Keratinocyte (primary cell): ENCODE measurements at regions not wholly inside any gene's neighbourhood (a gene's known extent, or its start where the extent isn't known, plus 50 kb on each side); places are given as distances from the start of the nearest gene placed in this dataset.

Source experiments
- DNase-seq: peaks from one replicate; pipeline ENCODE4 v3.0.0-alpha.2; 2011; ENCODE audit warnings: low read depth, missing footprints, low spot score
- FAIRE-seq: peaks from 2 replicates; lab custom pipeline; 2011; peaks lifted over from hg19 to GRCh38; lab: Jason Lieb, UNC
- H2AFZ ChIP-seq: 2 replicates; pipeline ENCODE4 v1.6.0; 2012; ENCODE audit warnings: low read length, control low read depth, inconsistent platforms; ENCODE audit not compliant: control insufficient read depth
- H3K27ac ChIP-seq: 2 replicates; pipeline ENCODE4 v1.5.1; 2011; ENCODE audit warnings: low read length; ENCODE audit not compliant: control insufficient read depth, insufficient read depth
- H3K27me3 ChIP-seq: 3 replicates; pipeline ENCODE4 v1.6.0; 2011; ENCODE audit warnings: low read length; ENCODE audit not compliant: control insufficient read depth, insufficient read depth; ENCODE audit errors: extremely low read depth
- H3K36me3 ChIP-seq, 2 experiments: 2 replicates in 1 of 2; 3 replicates in 1 of 2; pipeline ENCODE4 v1.5.1; 2011; ENCODE audit warnings: low read length in 2 of 2, mild to moderate bottlenecking in 1 of 2; ENCODE audit not compliant: control insufficient read depth in 2 of 2, insufficient read depth in 2 of 2; ENCODE audit errors: extremely low read depth in 1 of 2
- H3K4me1 ChIP-seq: 3 replicates; pipeline ENCODE4 v1.5.1; 2011; ENCODE audit warnings: low read length; ENCODE audit not compliant: control insufficient read depth, insufficient read depth; ENCODE audit errors: extremely low read depth
- H3K4me2 ChIP-seq: 3 replicates; pipeline ENCODE4 v1.6.0; 2011; ENCODE audit warnings: low read depth, low read length; ENCODE audit not compliant: control insufficient read depth, insufficient read depth; ENCODE audit errors: extremely low read depth
- H3K4me3 ChIP-seq, 3 experiments: fragments of 200-600 bp in 1 of 3; sonication (generic) in 1 of 3; 2 replicates in 2 of 3; 3 replicates in 1 of 3; pipeline ENCODE4 v1.5.1; 2011 to 2016; ENCODE audit warnings: low read length in 3 of 3, mild to moderate bottlenecking in 3 of 3, control low read depth in 2 of 3, inconsistent platforms in 1 of 3, low read depth in 1 of 3, mixed read lengths in 1 of 3, mixed run types in 1 of 3, moderate library complexity in 1 of 3; ENCODE audit not compliant: control insufficient read depth in 2 of 3, insufficient read depth in 2 of 3; ENCODE audit errors: extremely low read depth in 1 of 3
- H3K79me2 ChIP-seq: 2 replicates; pipeline ENCODE4 v1.6.0; 2012; ENCODE audit warnings: low read length; ENCODE audit not compliant: control insufficient read depth, insufficient read depth
- H3K9ac ChIP-seq: 3 replicates; pipeline ENCODE4 v1.6.0; 2011; ENCODE audit warnings: low read length; ENCODE audit not compliant: control insufficient read depth, insufficient read depth; ENCODE audit errors: extremely low read depth
- H3K9me1 ChIP-seq: 3 replicates; pipeline ENCODE4 v1.6.0; 2011; ENCODE audit warnings: low read length; ENCODE audit not compliant: control insufficient read depth, insufficient read depth; ENCODE audit errors: extremely low read depth
- H3K9me3 ChIP-seq: 2 replicates; pipeline ENCODE4 v1.5.1; 2012; ENCODE audit warnings: low read depth, low read length; ENCODE audit not compliant: control insufficient read depth
- H4K20me1 ChIP-seq: 3 replicates; pipeline ENCODE4 v1.6.0; 2011; ENCODE audit warnings: low read length; ENCODE audit not compliant: control insufficient read depth, insufficient read depth; ENCODE audit errors: extremely low read depth
- EZH2 ChIP-seq: IDR thresholded peaks from one replicate; pipeline ENCODE4 v1.6.1; 2012; ENCODE audit warnings: inconsistent platforms, mild to moderate bottlenecking, low read length, moderate library complexity
- dilution Hi-C: fragments of 300-500 bp; cut with MboI; formaldehyde crosslinking; loops from one replicate; pipeline ENCODE4 v1.7.0; 2020; ENCODE audit warnings: low sequenced_read_pairs; ENCODE audit not compliant: extremely low pct_ligation_motif_present
- TF ChIP-seq, protein P1 (sequence below), 3 experiments: IDR thresholded peaks in 1 of 3; conservative IDR thresholded peaks in 1 of 3; optimal IDR thresholded peaks in 1 of 3; 2 replicates in 2 of 3; 3 replicates in 1 of 3; pipeline versions ENCODE3 to v1.5.1; 2011; ENCODE audit warnings: low read length in 3 of 3, mild to moderate bottlenecking in 3 of 3, moderate library complexity in 2 of 3, control low read depth in 1 of 3, inconsistent platforms in 1 of 3; ENCODE audit not compliant: insufficient read depth in 2 of 3; ENCODE audit errors: extremely low read depth in 1 of 3

DNA sequence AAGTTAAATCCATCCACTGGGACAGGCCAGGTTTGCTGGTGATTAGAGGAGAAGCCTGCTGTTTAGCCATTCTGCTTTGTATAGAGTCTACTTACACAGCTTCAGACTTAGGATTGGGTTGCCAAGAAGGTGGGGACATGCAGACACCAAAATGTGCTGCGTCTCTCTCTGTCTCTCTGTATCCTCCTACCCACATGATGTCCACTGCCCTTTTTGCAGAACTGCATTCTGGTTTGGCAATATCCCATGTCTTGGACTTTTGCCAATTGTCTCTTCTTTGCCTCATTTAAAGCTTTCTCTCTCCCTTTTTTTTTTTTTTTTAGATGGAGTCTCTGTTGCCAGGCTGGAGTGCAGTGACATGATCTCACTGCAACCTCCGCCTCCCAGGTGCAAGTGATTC lies 261.1 kb upstream of the FN1 start:
- Histone ChIP-seq H3K9me3 (peaks cover 1% of the 10 kb centered on the region), H4K20me1 (no peaks in the 10 kb centered on the region), H3K27me3 (no peaks in the 10 kb centered on the region), H3K4me3 (no peak overlapping the region), H3K4me2 (no peak overlapping the region), H3K9me1 (no peaks in the 10 kb centered on the region), H3K4me1 (peaks cover 16% of the 10 kb centered on the region), H3K9ac (no peak overlapping the region), H2AFZ (no peak overlapping the region), H3K79me2 (no peaks in the 10 kb centered on the region), H3K36me3 (no peaks in the 10 kb centered on the region), H3K27ac (no peak overlapping the region)
- dilution Hi-C loops = no loop called here
- FAIRE-seq = peak; percentile 43
- TF ChIP-seq, protein P1, sequence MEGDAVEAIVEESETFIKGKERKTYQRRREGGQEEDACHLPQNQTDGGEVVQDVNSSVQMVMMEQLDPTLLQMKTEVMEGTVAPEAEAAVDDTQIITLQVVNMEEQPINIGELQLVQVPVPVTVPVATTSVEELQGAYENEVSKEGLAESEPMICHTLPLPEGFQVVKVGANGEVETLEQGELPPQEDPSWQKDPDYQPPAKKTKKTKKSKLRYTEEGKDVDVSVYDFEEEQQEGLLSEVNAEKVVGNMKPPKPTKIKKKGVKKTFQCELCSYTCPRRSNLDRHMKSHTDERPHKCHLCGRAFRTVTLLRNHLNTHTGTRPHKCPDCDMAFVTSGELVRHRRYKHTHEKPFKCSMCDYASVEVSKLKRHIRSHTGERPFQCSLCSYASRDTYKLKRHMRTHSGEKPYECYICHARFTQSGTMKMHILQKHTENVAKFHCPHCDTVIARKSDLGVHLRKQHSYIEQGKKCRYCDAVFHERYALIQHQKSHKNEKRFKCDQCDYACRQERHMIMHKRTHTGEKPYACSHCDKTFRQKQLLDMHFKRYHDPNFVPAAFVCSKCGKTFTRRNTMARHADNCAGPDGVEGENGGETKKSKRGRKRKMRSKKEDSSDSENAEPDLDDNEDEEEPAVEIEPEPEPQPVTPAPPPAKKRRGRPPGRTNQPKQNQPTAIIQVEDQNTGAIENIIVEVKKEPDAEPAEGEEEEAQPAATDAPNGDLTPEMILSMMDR (optimal IDR thresholded peaks at IDR 0.05 in 1 of 3, IDR thresholded peaks at IDR 0.05 in 1 of 3, conservative IDR thresholded peaks at IDR 0.05 in 1 of 3; ENCODE audit: extremely low read depth in 1 of 3, insufficient read depth in 2 of 3, low read length in 3 of 3) = no peak
- TF ChIP-seq EZH2 = no peak
- DNase-seq = no peak

DNA sequence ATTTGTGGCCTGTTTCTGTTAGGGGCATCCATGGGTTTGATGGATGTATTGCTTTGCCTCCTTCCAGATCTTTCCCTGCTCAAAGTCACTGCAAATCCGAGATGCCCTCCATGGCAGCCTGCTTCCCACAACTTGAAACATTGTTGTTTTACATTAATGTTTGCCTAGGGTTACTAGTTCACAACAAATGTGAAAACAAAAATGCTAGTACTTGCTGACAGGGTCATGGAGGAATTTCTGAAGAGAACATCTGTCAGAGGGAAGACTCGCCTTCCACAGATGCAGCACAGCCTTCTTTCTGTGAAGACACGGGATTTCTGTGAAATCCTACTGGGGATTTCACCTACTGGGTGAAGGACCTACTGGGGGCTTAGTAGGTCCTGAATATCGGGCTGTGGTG lies 260.0 kb upstream of the FN1 start:
- dilution Hi-C loops = no loop called here
- H4K20me1 ChIP-seq = no peaks in the 10 kb centered on the region
- no peaks in the 10 kb centered on the region for H3K36me3 ChIP-seq
- DNase-seq = no peak
- no peak overlapping the region for H3K9ac ChIP-seq
- no peak overlapping the region for H2AFZ ChIP-seq
- peaks cover 15% of the 10 kb centered on the region for H3K4me1 ChIP-seq
- H3K4me3 ChIP-seq = no peak overlapping the region
- FAIRE-seq = no peak
- H3K9me3 ChIP-seq = peaks cover 1% of the 10 kb centered on the region
- TF ChIP-seq, protein P1 (optimal IDR thresholded peaks at IDR 0.05 in 1 of 3, IDR thresholded peaks at IDR 0.05 in 1 of 3, conservative IDR thresholded peaks at IDR 0.05 in 1 of 3; ENCODE audit: extremely low read depth in 1 of 3, insufficient read depth in 2 of 3, low read length in 3 of 3) = no peak
- TF ChIP-seq EZH2 = no peak
- no peak overlapping the region for H3K4me2 ChIP-seq
- H3K27ac ChIP-seq = no peak overlapping the region
- no peaks in the 10 kb centered on the region for H3K27me3 ChIP-seq
- H3K9me1 ChIP-seq = no peaks in the 10 kb centered on the region
- H3K79me2 ChIP-seq = no peaks in the 10 kb centered on the region
